ENCODE measurements at regions not wholly inside any gene's neighbourhood (a gene's known extent, or its start where the extent isn't known, plus 50 kb on each side); places are given as distances from the start of the nearest gene placed in this dataset.

GRCh38 chr6:164274493-164274892 is 860.0 kb downstream of the QKI start:
- H3K4me3 ChIP-seq (ENCODE audit: low read depth, low read length), result no peak overlapping the region
- DNase-seq (ENCODE audit: low read depth), result no peak
- no peak for TF ChIP-seq CTCF (IDR thresholded peaks at IDR 0.05; ENCODE audit: control insufficient read depth, extremely low read depth, insufficient read depth)

- H3K4me3 ChIP-seq (ENCODE audit: low read depth, low read length), result no peak overlapping the region
- DNase-seq (ENCODE audit: low read depth), result no peak
- TF ChIP-seq CTCF (IDR thresholded peaks at IDR 0.05; ENCODE audit: control insufficient read depth, extremely low read depth, insufficient read depth), result no peak
These were observed 859.0 kb downstream of the QKI start for GRCh38 chr6:164273491-164273890.

- no peak for TF ChIP-seq CTCF (IDR thresholded peaks at IDR 0.05; ENCODE audit: control insufficient read depth, extremely low read depth, insufficient read depth)
- DNase-seq (ENCODE audit: low read depth), result no peak
- H3K4me3 ChIP-seq (ENCODE audit: low read depth, low read length), result no peak overlapping the region
These were observed 852.3 kb downstream of the QKI start for GRCh38 chr6:164266851-164267250.

- no peak for TF ChIP-seq CTCF (IDR thresholded peaks at IDR 0.05; ENCODE audit: control insufficient read depth, extremely low read depth, insufficient read depth)
- H3K4me3 ChIP-seq (ENCODE audit: low read depth, low read length), result no peak overlapping the region
- DNase-seq (ENCODE audit: low read depth), result no peak
These were observed 847.8 kb downstream of the QKI start for GRCh38 chr6:164262348-164262747.

GRCh38 chr6:164258421-164258820 is 843.9 kb downstream of the QKI start:
- TF ChIP-seq CTCF (IDR thresholded peaks at IDR 0.05; ENCODE audit: control insufficient read depth, extremely low read depth, insufficient read depth), result no peak
- no peak overlapping the region for H3K4me3 ChIP-seq (ENCODE audit: low read depth, low read length)
- DNase-seq (ENCODE audit: low read depth), result no peak

GRCh38 chr6:164252948-164253347 is 838.4 kb downstream of the QKI start:
- TF ChIP-seq CTCF (IDR thresholded peaks at IDR 0.05; ENCODE audit: control insufficient read depth, extremely low read depth, insufficient read depth), result no peak
- no peak overlapping the region for H3K4me3 ChIP-seq (ENCODE audit: low read depth, low read length)
- DNase-seq (ENCODE audit: low read depth), result no peak

- DNase-seq (ENCODE audit: low read depth), result no peak
- TF ChIP-seq CTCF (IDR thresholded peaks at IDR 0.05; ENCODE audit: control insufficient read depth, extremely low read depth, insufficient read depth), result no peak
- no peak overlapping the region for H3K4me3 ChIP-seq (ENCODE audit: low read depth, low read length)
These were observed 837.8 kb downstream of the QKI start for GRCh38 chr6:164252291-164252690.
